Adrenal gland (tissue), 5 donors: ENCODE measurements at regions not wholly inside any gene's neighbourhood (a gene's known extent, or its start where the extent isn't known, plus 50 kb on each side); places are given as distances from the start of the nearest gene placed in this dataset.

Source experiments
- CTCF ChIP-seq, 6 experiments: fragments of 450-650 bp in 4 of 6; fragments of 200-600 bp in 2 of 6; sonication (generic) in 1 of 6; IDR thresholded peaks; 1 replicate in 5 of 6; 2 replicates in 1 of 6; pipeline versions ENCODE4 v1.5.1 to v1.8.0; 2016 to 2021; ENCODE audit warnings: antibody characterized with exemption in 6 of 6, mild to moderate bottlenecking in 2 of 6, moderate library complexity in 1 of 6
- POLR2A ChIP-seq, 2 donors: fragments of 450-650 bp; IDR thresholded peaks; one replicate each; pipeline ENCODE4 v1.6.1; 2017; ENCODE audit warnings: antibody characterized with exemption in 2 of 2, mild to moderate bottlenecking in 2 of 2, moderate library complexity in 1 of 2
- donor health status: DM: no; HTN: no; CAD: no.

- TF ChIP-seq CTCF (IDR thresholded peaks at IDR 0.05) (no peak), POLR2A (IDR thresholded peaks at IDR 0.05) (no peak)
Measured at GRCh38 chr18:5091741-5092140, 105.3 kb downstream of the AKAIN1 start.
